Renal cortex interstitium (tissue), 11 donors: ENCODE measurements at regions not wholly inside any gene's neighbourhood (a gene's known extent, or its start where the extent isn't known, plus 50 kb on each side); places are given as distances from the start of the nearest gene placed in this dataset.

Experiments
- DNase-seq, 11 donors: peaks; one replicate each; pipeline ENCODE4 v3.0.0-alpha.2; 2013; ENCODE audit warnings: low read depth in 9 of 11, low spot score in 4 of 11; ENCODE audit errors: extremely low read depth in 1 of 11

DNA sequence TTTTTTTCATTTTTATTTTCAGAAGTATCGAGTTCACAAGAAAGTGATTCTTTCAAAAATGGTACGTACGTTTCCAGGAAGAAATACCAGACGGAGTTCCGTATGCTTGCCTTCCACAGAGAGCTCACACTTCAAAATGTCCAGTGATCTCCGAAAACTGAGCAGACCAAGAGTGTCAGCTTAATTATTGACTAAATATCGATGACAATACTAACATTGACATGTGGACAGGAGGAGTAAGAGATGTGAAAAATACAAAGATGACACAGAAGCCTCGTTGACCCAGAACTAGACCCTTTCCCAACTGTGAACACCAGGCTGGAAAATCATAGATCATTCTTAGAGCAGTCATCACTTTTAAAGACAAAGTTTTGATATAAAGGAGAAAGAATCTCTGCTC is 440.0 kb upstream of the POU3F3 start:
- DNase-seq = no peak

DNA sequence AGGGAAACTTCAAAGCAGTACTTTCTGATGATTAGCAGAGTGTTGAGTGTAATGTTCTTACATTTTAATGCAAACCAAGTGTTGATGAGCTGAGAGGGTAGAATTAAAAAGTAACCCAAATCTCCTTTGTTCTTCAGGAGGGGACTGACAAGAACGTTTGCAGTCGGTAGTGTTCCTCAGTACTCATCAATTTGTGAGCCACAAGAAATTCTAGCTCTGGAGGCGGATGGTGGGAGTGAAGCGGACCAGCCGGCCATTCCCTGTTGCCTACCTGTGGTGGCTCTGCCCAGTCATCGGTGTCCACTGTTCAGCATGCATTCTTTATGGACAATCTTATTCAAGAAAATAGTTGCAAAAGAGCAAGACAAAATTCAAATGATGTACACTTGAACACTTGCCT is 438.6 kb upstream of the POU3F3 start:
- no peak for DNase-seq

DNA sequence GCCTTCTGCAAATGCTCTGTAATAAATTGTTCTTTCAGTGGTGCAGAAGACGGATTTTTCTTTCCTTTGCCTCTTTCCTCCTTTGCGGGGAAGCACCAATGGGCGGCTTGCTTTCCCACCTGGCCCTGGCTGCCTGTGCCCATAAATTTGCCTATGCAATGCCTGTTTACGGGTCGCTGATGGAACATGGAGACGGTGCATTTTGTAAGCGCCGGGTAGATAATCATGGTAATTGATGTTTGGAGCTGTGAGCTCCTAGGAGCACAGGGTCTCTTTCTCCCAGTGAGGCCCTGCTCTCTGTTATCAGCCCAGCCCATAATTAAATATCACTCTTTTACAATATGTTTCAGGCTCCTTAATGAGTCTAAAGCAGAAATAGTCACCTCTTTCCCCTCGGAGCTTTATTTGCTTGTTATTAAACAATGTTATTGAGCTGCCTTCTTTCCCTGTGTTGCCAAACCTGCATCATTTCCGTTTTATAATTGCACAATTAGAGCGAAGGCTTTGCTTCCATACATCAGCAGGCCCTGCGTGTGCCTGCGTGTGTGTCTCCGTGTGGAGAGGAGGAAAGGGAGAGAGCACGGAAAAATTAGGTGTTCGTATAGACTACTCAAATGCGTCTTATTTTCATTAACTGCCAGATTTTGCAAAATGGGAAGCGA is 437.4 kb upstream of the POU3F3 start:
- DNase-seq = no peak

GRCh38 chr2:104420420-104420819 is 433.5 kb upstream of the POU3F3 start:
- no peak for DNase-seq

DNA sequence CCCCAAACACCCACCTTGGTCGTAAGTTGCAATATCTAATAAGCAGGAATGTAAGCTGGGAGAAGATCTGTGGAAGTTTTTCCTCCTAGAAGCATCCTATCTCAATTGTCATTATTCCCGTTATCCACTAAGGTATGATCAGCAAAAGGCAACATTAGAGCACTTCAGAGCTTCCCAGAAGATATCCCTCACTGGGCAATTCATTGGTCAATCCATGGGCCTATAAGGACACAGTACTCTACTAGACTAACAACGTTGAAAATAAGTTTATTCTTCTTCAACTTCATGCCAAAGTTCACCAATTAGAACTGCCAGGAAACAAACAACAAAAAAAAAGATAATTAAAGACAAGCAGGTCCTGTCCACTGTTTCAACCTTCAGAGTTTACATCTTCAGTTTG is 433.0 kb upstream of the POU3F3 start:
- no peak for DNase-seq

DNA sequence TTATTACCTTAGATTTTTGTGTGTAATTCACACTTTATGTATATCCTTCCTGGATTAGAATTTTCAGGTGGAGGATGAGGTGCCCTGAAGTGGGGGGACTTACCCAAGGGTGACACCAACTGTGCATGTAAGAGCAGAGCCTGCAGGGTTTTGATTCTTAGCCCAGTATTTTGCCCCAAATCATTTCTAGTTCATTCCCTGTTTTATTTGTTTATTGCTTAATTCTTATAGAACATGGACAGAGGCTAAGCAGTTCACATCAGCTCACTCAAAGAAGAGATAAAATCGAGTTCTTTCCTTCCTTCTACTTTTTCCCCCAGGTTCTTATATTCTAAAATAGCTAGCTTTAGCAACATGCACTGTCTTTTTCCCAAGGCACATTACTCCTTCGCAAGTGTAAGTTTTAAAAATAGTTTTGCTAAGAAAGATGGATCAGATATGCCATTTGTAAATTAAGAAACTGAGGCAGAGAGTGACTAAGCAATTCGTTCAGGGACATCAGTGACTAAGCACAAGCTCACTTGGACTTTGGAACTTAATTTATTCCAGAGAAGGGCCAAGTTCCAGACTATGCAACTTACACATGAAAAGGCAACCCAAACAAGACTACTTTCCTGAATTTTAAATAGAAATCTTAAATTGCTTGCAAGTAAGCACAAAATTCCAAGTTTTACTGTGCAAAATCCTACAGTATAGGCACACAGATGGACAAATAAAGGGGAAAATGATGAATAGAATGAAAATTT is 427.9 kb upstream of the POU3F3 start:
- DNase-seq = no peak

- no peak for DNase-seq
These were observed 425.8 kb upstream of the POU3F3 start for GRCh38 chr2:104428155-104428554.

DNA sequence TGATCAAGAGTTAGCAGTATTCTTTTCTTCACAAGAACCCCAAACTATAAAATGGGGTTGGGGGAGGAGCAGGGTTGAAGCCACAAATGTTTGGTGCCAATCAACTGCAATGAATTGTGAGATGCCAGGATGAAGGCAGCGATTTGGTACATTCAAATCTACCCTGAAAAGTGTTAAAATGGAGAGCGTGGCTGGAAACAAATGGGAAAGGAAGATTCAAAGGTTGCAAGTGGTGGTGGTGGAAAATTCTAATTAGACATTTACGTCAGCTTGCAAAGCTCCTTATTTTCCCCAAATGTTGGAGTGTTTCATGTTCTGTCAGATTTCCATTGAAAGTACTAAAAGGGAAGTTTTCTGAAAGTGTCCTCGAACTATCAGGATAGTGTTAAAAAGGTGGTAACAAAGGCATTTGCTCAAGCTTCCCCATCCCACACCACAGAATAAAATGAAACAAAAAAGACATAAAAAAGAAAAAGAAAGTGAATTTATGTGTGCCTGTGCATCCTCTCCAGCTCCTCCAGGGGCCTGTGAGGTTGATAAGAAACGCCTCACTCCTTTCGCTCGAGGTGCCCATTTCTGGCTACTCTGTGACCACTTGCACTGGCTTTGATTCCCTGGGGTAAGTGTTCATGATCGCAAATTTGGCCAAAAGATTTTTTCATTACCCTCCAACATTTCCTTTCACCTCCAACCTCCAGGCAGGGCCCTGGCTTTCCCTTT is 424.1 kb upstream of the POU3F3 start:
- no peak for DNase-seq

DNA sequence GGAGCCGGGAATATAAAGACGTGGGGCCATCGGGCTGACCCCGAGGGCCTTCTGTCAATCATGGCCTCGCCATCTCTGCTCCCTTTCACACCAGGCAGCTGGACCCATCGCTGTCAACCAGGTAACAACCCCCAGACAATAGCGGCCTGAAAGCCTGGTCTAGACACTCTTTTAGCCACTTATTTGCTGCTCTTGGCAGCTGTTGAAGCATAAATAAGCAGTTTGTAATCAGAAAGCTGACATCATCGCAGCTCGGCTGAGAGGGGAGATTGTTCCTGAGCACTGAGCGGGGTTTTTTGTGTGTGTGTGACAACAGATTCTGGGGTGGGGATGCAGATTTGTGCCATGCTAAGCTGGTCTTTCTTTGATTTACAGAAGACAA is 423.6 kb upstream of the POU3F3 start:
- no peak for DNase-seq

- no peak for DNase-seq
These were observed 423.1 kb upstream of the POU3F3 start for GRCh38 chr2:104430852-104431251.

DNA sequence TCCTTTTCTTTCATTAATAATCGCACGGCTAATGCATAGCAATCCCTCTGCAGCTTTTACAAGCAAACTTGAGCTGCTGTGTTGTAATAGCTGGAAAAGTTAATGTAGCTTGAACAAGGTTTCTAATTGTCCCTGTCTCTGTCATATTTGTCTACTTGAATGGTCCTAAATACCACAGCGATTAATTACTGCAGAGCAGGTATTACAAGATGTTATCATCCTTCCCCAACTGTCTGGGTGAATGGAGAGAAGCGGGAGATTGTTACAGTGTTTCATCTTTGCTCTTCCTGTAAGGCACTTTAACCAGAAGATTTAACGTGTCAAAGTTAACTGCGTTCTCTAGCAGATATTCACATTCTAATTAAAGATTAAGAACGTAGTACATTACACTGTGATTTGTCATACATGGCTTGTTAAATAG is 422.2 kb upstream of the POU3F3 start:
- no peak for DNase-seq

GRCh38 chr2:104432401-104432800 is 421.5 kb upstream of the POU3F3 start:
- no peak for DNase-seq

- DNase-seq = no peak
These were observed 420.9 kb upstream of the POU3F3 start for GRCh38 chr2:104432991-104433390.

DNA sequence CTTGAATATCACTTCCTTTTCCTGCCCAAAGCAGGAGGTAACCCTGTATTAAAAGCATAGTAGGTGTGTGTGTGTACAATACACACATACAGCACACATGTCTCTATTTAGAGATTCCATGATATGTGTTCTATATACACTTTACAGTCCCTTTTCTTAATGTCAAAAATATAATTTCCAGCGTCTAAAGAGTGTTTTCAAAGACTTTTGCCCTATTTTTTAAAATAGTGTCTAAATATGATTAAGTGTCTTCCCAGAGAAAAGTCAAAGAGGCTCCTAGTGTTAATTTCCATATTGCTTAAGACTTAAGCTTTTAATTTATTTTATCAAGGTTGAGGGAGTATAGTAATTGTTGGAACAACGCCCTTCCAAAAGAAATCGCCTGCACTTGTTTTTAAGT is 420.3 kb upstream of the POU3F3 start:
- no peak for DNase-seq

GRCh38 chr2:104434318-104434792 is 419.6 kb upstream of the POU3F3 start:
- peak in 6 of 11 donors; percentile 28 to 42 (median 30) for DNase-seq

DNA sequence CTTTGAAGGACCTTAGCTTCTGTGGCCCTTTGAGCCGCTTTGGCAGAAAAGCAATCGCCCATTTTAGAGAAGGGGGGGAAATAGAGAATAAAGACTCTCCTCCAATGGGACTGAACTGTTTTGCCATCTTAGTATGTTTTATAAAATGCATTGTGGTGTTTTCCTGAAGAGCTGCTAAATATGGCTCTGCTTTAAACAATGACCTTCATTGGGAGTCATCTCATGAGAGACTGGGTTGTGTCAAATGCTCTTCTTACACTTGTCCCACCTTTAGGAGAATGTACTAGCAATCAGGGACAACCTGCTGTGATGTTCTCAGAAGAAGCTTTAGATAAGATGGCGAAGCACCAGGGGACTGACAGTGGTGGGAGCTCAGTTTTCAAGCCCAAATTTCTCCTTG is 418.9 kb upstream of the POU3F3 start:
- DNase-seq = no peak

DNA sequence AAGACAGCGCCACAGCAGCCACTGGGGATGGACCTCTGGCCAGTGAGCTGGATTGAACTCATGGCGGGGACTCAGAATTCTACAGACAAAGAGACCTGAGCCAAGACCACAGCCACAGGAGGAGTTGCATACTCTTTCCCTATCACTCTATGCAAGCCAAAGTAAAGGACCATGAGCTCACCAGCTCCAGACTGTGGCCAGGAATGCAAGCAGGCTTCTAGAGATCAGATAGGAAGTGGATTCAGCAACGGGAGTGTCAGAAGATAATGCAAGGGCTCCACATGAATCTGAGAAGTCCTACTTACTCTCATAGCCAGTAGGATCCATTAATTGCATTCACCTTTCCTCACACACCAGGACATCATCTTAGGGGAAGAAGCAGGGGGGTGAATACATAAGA is 415.4 kb upstream of the POU3F3 start:
- no peak for DNase-seq

DNA sequence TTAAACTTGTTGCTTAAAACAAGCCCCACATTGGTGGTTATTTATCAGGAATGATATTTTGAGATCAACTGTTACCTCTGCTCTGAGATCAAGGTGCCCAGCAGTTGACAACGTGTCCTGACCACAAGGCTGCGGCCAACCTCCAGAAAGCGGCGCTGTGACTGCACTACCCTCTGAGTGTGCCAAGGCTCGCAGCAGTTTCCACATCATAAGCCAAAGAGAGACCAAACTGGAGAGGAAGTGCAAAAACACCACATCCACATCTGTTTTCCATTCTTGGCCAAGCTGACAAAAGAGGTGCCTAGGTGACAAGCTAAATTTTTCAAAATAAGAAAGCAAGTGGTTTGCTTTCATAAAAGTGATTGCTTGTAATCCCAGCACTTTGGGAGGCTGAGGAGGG is 410.8 kb upstream of the POU3F3 start:
- DNase-seq = no peak

DNA sequence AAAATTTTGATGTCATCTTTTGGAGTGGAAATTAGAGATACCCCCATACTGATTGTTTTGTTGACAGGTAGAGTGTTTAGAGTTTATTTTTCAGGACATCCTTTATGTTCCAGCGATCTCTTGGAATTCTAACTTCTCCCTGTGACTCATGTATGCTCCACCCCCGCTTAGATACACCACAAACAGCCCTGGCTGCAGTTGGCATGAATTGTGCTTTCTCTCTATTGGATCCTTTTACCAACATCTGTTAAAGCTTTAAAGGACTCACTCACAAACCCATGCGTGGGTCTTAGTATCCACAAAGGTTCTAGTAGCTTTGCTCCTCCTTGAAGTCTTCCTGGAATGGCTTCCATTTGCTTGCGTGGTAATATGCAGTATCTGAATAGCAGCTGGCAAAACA is 409.5 kb upstream of the POU3F3 start:
- DNase-seq = no peak

DNA sequence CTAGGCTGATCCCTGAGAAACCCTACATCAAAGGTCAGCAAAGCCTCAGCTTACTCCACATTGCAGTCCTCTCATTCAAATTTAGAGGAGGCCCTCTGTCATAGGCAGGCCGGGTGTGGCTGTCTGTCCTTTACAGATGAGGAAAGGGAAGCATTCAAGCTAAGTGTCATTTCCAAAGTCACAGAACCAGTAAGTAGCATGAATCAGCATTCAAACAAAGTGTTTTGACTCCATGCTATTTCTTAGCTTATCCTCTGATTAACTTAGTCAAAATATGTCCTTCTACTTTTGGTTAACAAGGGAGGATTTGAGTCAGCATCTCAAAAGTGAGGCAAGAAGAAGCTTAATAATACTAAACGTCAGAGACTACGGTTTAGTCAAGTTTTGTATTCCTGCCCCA is 409.0 kb upstream of the POU3F3 start:
- no peak for DNase-seq
